Endothelial cell (in vitro differentiated cells): ENCODE measurements at regions not wholly inside any gene's neighbourhood (a gene's known extent, or its start where the extent isn't known, plus 50 kb on each side); places are given as distances from the start of the nearest gene placed in this dataset.

Experiments
- DNase-seq: peaks from one replicate; pipeline ENCODE4 v3.0.0; 2021; ENCODE audit warnings: low spot score
- H3K27ac Mint-ChIP-seq: one replicate; pipeline ENCODE4 v1.8.0; 2021; ENCODE audit warnings: mixed read lengths, inconsistent platforms; ENCODE audit not compliant: unreplicated experiment
- H3K27me3 Mint-ChIP-seq: one replicate; pipeline ENCODE4 v1.8.0; 2021; ENCODE audit warnings: mild to moderate bottlenecking, moderate library complexity, mixed read lengths, inconsistent platforms; ENCODE audit not compliant: unreplicated experiment
- H3K36me3 Mint-ChIP-seq: one replicate; pipeline ENCODE4 v1.8.0; 2021; ENCODE audit warnings: mild to moderate bottlenecking, low read depth, mixed read lengths, inconsistent platforms; ENCODE audit not compliant: unreplicated experiment
- H3K4me1 Mint-ChIP-seq: one replicate; pipeline ENCODE4 v1.8.0; 2021; ENCODE audit warnings: mild to moderate bottlenecking, mixed read lengths, inconsistent platforms; ENCODE audit not compliant: unreplicated experiment
- H3K4me3 Mint-ChIP-seq: one replicate; pipeline ENCODE4 v1.8.0; 2021; ENCODE audit warnings: mild to moderate bottlenecking, mixed read lengths, inconsistent platforms; ENCODE audit not compliant: unreplicated experiment
- H3K9me3 Mint-ChIP-seq: one replicate; pipeline ENCODE4 v1.8.0; 2021; ENCODE audit warnings: mixed read lengths, inconsistent platforms; ENCODE audit not compliant: unreplicated experiment
- TF ChIP-seq, protein P1 (sequence below): fragments of 200-600 bp; sonication (generic); IDR thresholded peaks from one replicate; pipeline ENCODE4 v1.5.0; 2021; ENCODE audit warnings: antibody characterized with exemption; ENCODE audit not compliant: unreplicated experiment

DNA sequence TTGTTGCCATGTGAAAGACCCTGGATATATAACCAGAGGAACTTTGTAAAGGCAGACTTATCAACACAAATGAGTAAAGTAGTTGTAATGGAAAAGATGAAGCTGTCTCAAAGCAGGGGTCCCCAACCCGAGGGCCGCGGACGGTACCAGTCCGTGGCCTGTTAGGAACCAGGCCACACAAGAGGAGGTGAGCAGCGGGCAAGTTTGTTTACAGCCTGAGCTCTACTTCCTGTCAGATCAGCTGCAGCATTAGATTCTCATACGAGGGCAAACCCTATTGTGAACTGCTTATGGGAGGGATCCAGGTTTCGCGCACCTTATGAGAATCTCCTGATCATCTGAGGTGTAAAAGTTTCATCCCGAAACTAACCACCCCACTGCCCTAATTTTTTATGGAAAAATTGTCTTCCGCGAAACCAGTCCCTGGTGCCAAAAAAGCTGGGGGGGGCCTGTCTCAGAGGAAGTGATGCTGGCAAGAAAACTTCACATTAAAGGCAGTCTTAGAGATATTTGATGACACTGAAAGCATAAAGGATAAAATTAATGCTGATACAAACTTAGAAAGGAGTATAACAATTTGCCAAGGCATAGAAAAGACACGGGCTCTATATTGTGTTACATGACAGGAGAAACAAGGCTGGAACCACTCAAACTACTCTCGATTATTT is 57.5 kb upstream of the MSTN start:
- no peak for DNase-seq
- H3K36me3 Mint-ChIP-seq = no peaks in the 10 kb centered on the region
- no peaks in the 10 kb centered on the region for H3K27me3 Mint-ChIP-seq
- no peak overlapping the region for H3K4me3 Mint-ChIP-seq
- no peaks in the 10 kb centered on the region for H3K9me3 Mint-ChIP-seq
- peak overlapping the region; percentile 45 for H3K27ac Mint-ChIP-seq
- peaks cover 9% of the 10 kb centered on the region for H3K4me1 Mint-ChIP-seq
- TF ChIP-seq, protein P1, sequence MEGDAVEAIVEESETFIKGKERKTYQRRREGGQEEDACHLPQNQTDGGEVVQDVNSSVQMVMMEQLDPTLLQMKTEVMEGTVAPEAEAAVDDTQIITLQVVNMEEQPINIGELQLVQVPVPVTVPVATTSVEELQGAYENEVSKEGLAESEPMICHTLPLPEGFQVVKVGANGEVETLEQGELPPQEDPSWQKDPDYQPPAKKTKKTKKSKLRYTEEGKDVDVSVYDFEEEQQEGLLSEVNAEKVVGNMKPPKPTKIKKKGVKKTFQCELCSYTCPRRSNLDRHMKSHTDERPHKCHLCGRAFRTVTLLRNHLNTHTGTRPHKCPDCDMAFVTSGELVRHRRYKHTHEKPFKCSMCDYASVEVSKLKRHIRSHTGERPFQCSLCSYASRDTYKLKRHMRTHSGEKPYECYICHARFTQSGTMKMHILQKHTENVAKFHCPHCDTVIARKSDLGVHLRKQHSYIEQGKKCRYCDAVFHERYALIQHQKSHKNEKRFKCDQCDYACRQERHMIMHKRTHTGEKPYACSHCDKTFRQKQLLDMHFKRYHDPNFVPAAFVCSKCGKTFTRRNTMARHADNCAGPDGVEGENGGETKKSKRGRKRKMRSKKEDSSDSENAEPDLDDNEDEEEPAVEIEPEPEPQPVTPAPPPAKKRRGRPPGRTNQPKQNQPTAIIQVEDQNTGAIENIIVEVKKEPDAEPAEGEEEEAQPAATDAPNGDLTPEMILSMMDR = no peak

DNA sequence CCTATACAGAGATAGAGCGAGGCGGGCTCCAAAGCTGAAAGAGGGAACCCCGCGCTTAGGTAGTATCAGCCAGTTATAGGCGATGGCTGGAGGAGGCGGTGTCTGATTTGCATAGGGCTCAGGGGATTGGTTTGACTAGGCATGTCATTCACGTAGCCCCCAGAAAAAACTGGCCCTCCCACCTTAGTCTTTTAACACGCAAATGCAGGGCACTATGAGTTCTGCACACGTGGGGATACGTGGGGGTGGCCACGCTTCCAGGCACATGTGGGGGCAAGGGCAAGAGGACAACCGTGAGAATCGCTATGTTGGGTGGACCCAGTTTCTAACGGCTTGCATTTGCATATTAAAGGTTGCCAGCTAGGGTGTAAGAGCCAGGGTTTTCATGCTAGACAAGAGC is 56.7 kb upstream of the MSTN start:
- Mint-ChIP-seq H3K36me3 (no peaks in the 10 kb centered on the region), H3K9me3 (no peaks in the 10 kb centered on the region), H3K4me3 (peak overlapping the region; percentile 1), H3K27ac (no peak overlapping the region), H3K27me3 (no peaks in the 10 kb centered on the region), H3K4me1 (peaks cover 9% of the 10 kb centered on the region)
- peak; percentile 14 for DNase-seq
- TF ChIP-seq, protein P1 = no peak

DNA sequence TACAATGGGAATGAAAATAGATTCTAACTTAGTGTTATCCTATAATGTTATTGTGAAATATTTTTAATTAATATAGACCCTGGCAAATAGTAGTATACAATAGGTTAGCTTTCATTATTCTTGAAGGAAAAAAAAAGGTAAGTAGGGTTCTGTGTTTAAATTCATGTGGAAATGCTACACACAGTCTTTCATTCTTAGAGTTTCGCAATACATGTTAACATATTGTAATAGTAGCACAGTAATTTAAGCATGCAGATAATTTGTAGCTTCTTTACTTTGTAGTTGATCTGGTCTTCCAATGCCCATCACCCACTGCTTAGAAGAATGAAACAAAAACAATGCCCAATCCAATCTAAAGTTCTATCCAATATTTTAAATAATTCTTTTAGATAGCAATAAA is 54.8 kb upstream of the MSTN start:
- TF ChIP-seq, protein P1 = no peak
- no peaks in the 10 kb centered on the region for H3K9me3 Mint-ChIP-seq
- H3K4me1 Mint-ChIP-seq = peaks cover 9% of the 10 kb centered on the region
- no peaks in the 10 kb centered on the region for H3K27me3 Mint-ChIP-seq
- no peak overlapping the region for H3K4me3 Mint-ChIP-seq
- H3K27ac Mint-ChIP-seq = no peak overlapping the region
- no peak for DNase-seq
- no peaks in the 10 kb centered on the region for H3K36me3 Mint-ChIP-seq

DNA sequence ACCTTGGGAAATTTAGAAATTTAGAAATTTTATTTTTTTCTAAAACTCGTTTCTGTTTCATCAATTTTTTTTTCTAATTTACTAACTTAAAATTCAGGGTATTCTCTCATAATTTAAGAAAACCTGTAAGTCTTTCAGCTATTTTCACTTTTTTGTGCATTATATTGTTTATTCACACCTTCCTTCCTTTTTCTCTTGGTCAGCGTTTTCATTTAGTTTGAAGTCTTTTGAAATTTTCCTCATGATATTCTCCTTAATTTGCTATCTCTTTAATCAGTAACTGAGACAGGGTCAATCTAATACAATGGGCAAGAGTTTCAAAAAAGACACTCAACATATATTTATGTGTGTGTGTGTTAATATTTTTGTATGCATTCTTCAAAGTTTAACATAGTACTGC is 50.5 kb upstream of the MSTN start:
- Mint-ChIP-seq H3K27me3 (peaks cover 1% of the 10 kb centered on the region), H3K27ac (no peak overlapping the region), H3K4me1 (peaks cover 5% of the 10 kb centered on the region), H3K9me3 (no peaks in the 10 kb centered on the region), H3K4me3 (no peak overlapping the region), H3K36me3 (no peaks in the 10 kb centered on the region)
- DNase-seq = no peak
- TF ChIP-seq, protein P1 = no peak
